ENCODE measurements at regions not wholly inside any gene's neighbourhood (a gene's known extent, or its start where the extent isn't known, plus 50 kb on each side); places are given as distances from the start of the nearest gene placed in this dataset.
"Not testable (repeated sequence)": the region's sequence is repeated elsewhere in the genome, so short reads cannot be mapped to it uniquely, and the experiment has no call there.

DNA sequence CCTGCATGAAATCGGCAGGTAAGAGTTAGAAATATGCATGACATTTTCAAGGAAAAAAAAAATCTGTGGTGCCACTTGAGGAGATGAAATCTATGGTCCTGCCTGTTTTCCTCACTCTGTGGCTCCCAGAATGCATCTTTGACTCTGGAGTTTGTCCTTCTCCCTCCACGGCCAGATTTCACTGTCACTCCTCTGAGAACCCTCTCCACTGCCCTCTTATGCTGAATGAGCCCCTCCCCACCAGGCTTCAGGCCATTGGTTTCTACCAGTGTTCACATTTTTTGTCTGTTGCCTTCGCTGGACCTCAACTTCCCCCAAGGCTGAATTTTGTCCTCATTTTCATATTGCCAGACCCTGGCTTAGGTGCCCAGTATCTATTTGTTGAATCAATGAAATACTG is 235.0 kb downstream of the ZIC5 start:
- Histone ChIP-seq H3K27me3 (ENCODE audit: control insufficient read depth in 2 of 2, insufficient read depth in 1 of 2, low read length in 1 of 2) (no peaks in the 10 kb centered on the region), H3K36me3 (ENCODE audit: control insufficient read depth in 2 of 2, insufficient read depth in 2 of 2, low read length in 1 of 2) (no peaks in the 10 kb centered on the region), H3K9me3 (ENCODE audit: control insufficient read depth in 2 of 2, insufficient read depth in 1 of 2, low read length in 1 of 2) (no peaks in the 10 kb centered on the region), H3K4me1 (ENCODE audit: control insufficient read depth in 2 of 2, insufficient read depth in 2 of 2, low read length in 2 of 2) (no peaks in the 10 kb centered on the region), H3K27ac (ENCODE audit: low read depth in 1 of 2, low read length in 1 of 2) (no peak overlapping the region), H3K4me3 (ENCODE audit: low read length in 2 of 2) (no peak overlapping the region)
- WGBS: 97% methylated on average over 3 of the region's 3 CpGs
- DNase-seq (ENCODE audit: low read depth in 6 of 9, low spot score in 9 of 9): no peak

GRCh38 chr13:99734013-99734693 is 232.9 kb downstream of the TM9SF2 start:
- Histone ChIP-seq H3K36me3 (ENCODE audit: control insufficient read depth in 2 of 2, insufficient read depth in 2 of 2, low read length in 1 of 2) (no peaks in the 10 kb centered on the region), H3K9me3 (ENCODE audit: control insufficient read depth in 2 of 2, insufficient read depth in 1 of 2, low read length in 1 of 2) (no peaks in the 10 kb centered on the region), H3K4me1 (ENCODE audit: control insufficient read depth in 2 of 2, insufficient read depth in 2 of 2, low read length in 2 of 2) (no peaks in the 10 kb centered on the region), H3K4me3 (ENCODE audit: low read length in 2 of 2) (no peak overlapping the region), H3K27me3 (ENCODE audit: control insufficient read depth in 2 of 2, insufficient read depth in 1 of 2, low read length in 1 of 2) (no peaks in the 10 kb centered on the region), H3K27ac (ENCODE audit: low read depth in 1 of 2, low read length in 1 of 2) (no peak overlapping the region)
- 94% methylated on average over 7 of the region's 7 CpGs for WGBS
- no peak for DNase-seq (ENCODE audit: low read depth in 6 of 9, low spot score in 9 of 9)

DNA sequence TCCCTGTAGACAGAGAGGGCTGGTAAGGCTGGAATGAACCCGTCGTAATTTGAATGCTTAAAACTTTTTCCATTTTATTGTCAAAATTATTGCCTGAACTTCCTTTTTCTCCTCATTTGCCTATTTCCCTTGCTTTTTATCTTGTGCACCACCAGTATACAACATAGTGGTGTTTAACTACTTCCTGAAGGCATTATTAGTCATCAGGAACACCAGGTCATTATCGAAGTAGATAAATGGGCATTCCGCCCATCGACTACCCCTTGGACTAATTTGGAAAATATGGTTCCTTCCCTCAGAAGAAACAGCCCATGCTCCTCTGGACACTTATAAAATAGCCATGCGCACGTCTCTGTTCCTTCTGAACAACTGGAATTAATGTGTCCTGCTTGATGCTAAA is 232.1 kb downstream of the TM9SF2 start:
- Histone ChIP-seq H3K4me3 (ENCODE audit: low read length in 2 of 2) (no peak overlapping the region), H3K27ac (ENCODE audit: low read depth in 1 of 2, low read length in 1 of 2) (no peak overlapping the region), H3K4me1 (ENCODE audit: control insufficient read depth in 2 of 2, insufficient read depth in 2 of 2, low read length in 2 of 2) (no peaks in the 10 kb centered on the region), H3K9me3 (ENCODE audit: control insufficient read depth in 2 of 2, insufficient read depth in 1 of 2, low read length in 1 of 2) (no peaks in the 10 kb centered on the region), H3K36me3 (ENCODE audit: control insufficient read depth in 2 of 2, insufficient read depth in 2 of 2, low read length in 1 of 2) (no peaks in the 10 kb centered on the region), H3K27me3 (ENCODE audit: control insufficient read depth in 2 of 2, insufficient read depth in 1 of 2, low read length in 1 of 2) (no peaks in the 10 kb centered on the region)
- no peak for DNase-seq (ENCODE audit: low read depth in 6 of 9, low spot score in 9 of 9)
- 71% methylated on average over 7 of the region's 7 CpGs for WGBS

DNA sequence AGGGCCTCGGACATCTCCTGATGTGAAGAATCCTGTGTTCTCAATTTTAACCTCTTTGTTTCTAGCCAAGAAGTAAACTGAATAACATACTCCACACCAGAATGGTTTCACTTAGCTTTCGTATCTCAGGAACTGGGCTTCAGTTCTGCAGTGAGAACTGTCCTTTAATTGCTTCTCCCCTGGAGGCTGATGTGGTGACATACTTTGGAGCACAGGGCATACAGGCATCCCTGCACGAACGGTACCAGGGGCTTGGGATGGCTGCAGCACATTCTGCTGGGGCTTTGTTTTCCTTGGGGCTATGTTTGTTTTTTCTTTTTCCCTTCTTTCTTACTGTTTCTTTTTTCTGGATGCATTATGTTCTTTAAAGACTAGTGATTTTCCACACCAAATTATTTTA is 230.5 kb downstream of the TM9SF2 start:
- no peak for DNase-seq (ENCODE audit: low read depth in 6 of 9, low spot score in 9 of 9)
- H3K4me1 ChIP-seq (ENCODE audit: control insufficient read depth in 2 of 2, insufficient read depth in 2 of 2, low read length in 2 of 2): no peaks in the 10 kb centered on the region
- 95% methylated on average over 4 of the region's 4 CpGs for WGBS

GRCh38 chr13:99730403-99730802 is 229.1 kb downstream of the TM9SF2 start:
- H3K4me1 ChIP-seq (ENCODE audit: control insufficient read depth in 2 of 2, insufficient read depth in 2 of 2, low read length in 2 of 2): no peaks in the 10 kb centered on the region
- no peaks in the 10 kb centered on the region for H3K9me3 ChIP-seq (ENCODE audit: control insufficient read depth in 2 of 2, insufficient read depth in 1 of 2, low read length in 1 of 2)
- H3K36me3 ChIP-seq (ENCODE audit: control insufficient read depth in 2 of 2, insufficient read depth in 2 of 2, low read length in 1 of 2): no peaks in the 10 kb centered on the region
- H3K27ac ChIP-seq (ENCODE audit: low read depth in 1 of 2, low read length in 1 of 2): no peak overlapping the region
- H3K4me3 ChIP-seq (ENCODE audit: low read length in 2 of 2): no peak overlapping the region
- H3K27me3 ChIP-seq (ENCODE audit: control insufficient read depth in 2 of 2, insufficient read depth in 1 of 2, low read length in 1 of 2): no peaks in the 10 kb centered on the region
- DNase-seq (ENCODE audit: low read depth in 6 of 9, low spot score in 9 of 9): no peak
- 96% methylated on average over 11 of the region's 11 CpGs for WGBS

More for the DNA sequence above, 230.5 kb downstream of the TM9SF2 start:
- no peak overlapping the region for H3K27ac ChIP-seq (ENCODE audit: low read depth in 1 of 2, low read length in 1 of 2)
- H3K9me3 ChIP-seq (ENCODE audit: control insufficient read depth in 2 of 2, insufficient read depth in 1 of 2, low read length in 1 of 2): no peaks in the 10 kb centered on the region
- H3K36me3 ChIP-seq (ENCODE audit: control insufficient read depth in 2 of 2, insufficient read depth in 2 of 2, low read length in 1 of 2): no peaks in the 10 kb centered on the region
- H3K4me3 ChIP-seq (ENCODE audit: low read length in 2 of 2): no peak overlapping the region
- no peaks in the 10 kb centered on the region for H3K27me3 ChIP-seq (ENCODE audit: control insufficient read depth in 2 of 2, insufficient read depth in 1 of 2, low read length in 1 of 2)

DNA sequence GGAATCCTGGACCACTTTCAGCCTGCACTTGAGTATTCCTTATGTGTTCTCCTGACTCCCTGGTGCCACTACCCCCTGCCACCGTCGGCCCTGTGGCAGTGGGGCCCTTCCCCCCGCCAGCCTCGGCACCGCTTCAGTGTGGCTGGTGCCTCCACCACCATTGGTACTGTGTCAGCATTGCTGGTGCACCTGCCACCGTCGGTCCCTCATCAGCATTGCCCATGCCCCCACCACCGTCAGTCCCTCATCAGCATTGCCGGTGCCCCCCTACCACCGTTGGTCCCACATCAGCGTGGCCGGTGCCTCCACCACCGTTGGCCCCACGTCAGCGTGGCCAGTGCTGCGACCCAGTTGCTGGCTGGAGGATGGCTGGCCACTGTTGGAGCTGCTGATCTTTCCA is 228.5 kb downstream of the TM9SF2 start:
- Histone ChIP-seq H3K27ac (ENCODE audit: low read depth in 1 of 2, low read length in 1 of 2) (no peak overlapping the region), H3K27me3 (ENCODE audit: control insufficient read depth in 2 of 2, insufficient read depth in 1 of 2, low read length in 1 of 2) (no peaks in the 10 kb centered on the region), H3K36me3 (ENCODE audit: control insufficient read depth in 2 of 2, insufficient read depth in 2 of 2, low read length in 1 of 2) (no peaks in the 10 kb centered on the region), H3K9me3 (ENCODE audit: control insufficient read depth in 2 of 2, insufficient read depth in 1 of 2, low read length in 1 of 2) (no peaks in the 10 kb centered on the region), H3K4me3 (ENCODE audit: low read length in 2 of 2) (no peak overlapping the region), H3K4me1 (ENCODE audit: control insufficient read depth in 2 of 2, insufficient read depth in 2 of 2, low read length in 2 of 2) (no peaks in the 10 kb centered on the region)
- WGBS: 98% methylated on average over 16 of the region's 16 CpGs
- no peak for DNase-seq (ENCODE audit: low read depth in 6 of 9, low spot score in 9 of 9)

DNA sequence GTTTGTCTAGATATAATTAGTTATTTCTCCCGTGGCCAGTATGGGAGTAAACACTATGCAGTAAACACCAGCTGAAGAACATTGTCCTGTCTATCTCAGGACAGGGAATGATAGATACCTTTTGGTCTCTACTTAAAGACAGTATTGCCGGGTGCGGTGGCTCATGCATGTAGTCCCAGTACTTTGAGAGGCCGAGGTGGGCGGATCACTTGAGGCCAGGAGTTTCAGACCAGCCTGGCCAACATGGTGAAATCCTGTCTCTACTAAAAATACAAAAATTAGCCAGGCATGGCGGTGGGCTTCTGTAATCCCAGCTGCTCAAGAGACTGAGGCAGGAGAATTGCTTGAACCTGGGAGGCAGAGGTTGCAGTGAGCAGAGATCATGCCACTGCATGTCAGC is 226.4 kb downstream of the TM9SF2 start:
- H3K27me3 ChIP-seq (ENCODE audit: control insufficient read depth in 2 of 2, insufficient read depth in 1 of 2, low read length in 1 of 2); H3K27ac ChIP-seq (ENCODE audit: low read depth in 1 of 2, low read length in 1 of 2); H3K9me3 ChIP-seq (ENCODE audit: control insufficient read depth in 2 of 2, insufficient read depth in 1 of 2, low read length in 1 of 2); H3K36me3 ChIP-seq (ENCODE audit: control insufficient read depth in 2 of 2, insufficient read depth in 2 of 2, low read length in 1 of 2); DNase-seq (ENCODE audit: low read depth in 6 of 9, low spot score in 9 of 9); H3K4me3 ChIP-seq (ENCODE audit: low read length in 2 of 2); H3K4me1 ChIP-seq (ENCODE audit: control insufficient read depth in 2 of 2, insufficient read depth in 2 of 2, low read length in 2 of 2): not testable (repeated sequence)
- 97% methylated on average over 6 of the region's 6 CpGs for WGBS

- Histone ChIP-seq H3K4me3 (ENCODE audit: low read length in 2 of 2) (no peak overlapping the region), H3K27ac (ENCODE audit: low read depth in 1 of 2, low read length in 1 of 2) (no peak overlapping the region), H3K27me3 (ENCODE audit: control insufficient read depth in 2 of 2, insufficient read depth in 1 of 2, low read length in 1 of 2) (no peaks in the 10 kb centered on the region), H3K4me1 (ENCODE audit: control insufficient read depth in 2 of 2, insufficient read depth in 2 of 2, low read length in 2 of 2) (no peaks in the 10 kb centered on the region), H3K36me3 (ENCODE audit: control insufficient read depth in 2 of 2, insufficient read depth in 2 of 2, low read length in 1 of 2) (no peaks in the 10 kb centered on the region), H3K9me3 (ENCODE audit: control insufficient read depth in 2 of 2, insufficient read depth in 1 of 2, low read length in 1 of 2) (no peaks in the 10 kb centered on the region)
- no peak for DNase-seq (ENCODE audit: low read depth in 6 of 9, low spot score in 9 of 9)
- WGBS: 98% methylated on average over 10 of the region's 10 CpGs
These were observed 225.1 kb downstream of the TM9SF2 start for GRCh38 chr13:99726282-99726894.

- 97% methylated on average over 11 of the region's 11 CpGs for WGBS
- H3K27me3 ChIP-seq (ENCODE audit: control insufficient read depth in 2 of 2, insufficient read depth in 1 of 2, low read length in 1 of 2): no peaks in the 10 kb centered on the region
- H3K36me3 ChIP-seq (ENCODE audit: control insufficient read depth in 2 of 2, insufficient read depth in 2 of 2, low read length in 1 of 2): no peaks in the 10 kb centered on the region
- no peak overlapping the region for H3K4me3 ChIP-seq (ENCODE audit: low read length in 2 of 2)
- H3K27ac ChIP-seq (ENCODE audit: low read depth in 1 of 2, low read length in 1 of 2): no peak overlapping the region
- H3K9me3 ChIP-seq (ENCODE audit: control insufficient read depth in 2 of 2, insufficient read depth in 1 of 2, low read length in 1 of 2): no peaks in the 10 kb centered on the region
- no peak for DNase-seq (ENCODE audit: low read depth in 6 of 9, low spot score in 9 of 9)
- no peaks in the 10 kb centered on the region for H3K4me1 ChIP-seq (ENCODE audit: control insufficient read depth in 2 of 2, insufficient read depth in 2 of 2, low read length in 2 of 2)
These were observed 224.4 kb downstream of the TM9SF2 start for GRCh38 chr13:99725644-99726043.

Data from thymus (tissue), 11 donors.